Nephron (organoid): ENCODE measurements at regions not wholly inside any gene's neighbourhood (a gene's known extent, or its start where the extent isn't known, plus 50 kb on each side); places are given as distances from the start of the nearest gene placed in this dataset.

Experiments
- H3K27ac Mint-ChIP-seq, 3 experiments: 2 replicates each; pipeline ENCODE4 v1.8.0; 2020; ENCODE audit warnings: mixed read lengths in 3 of 3, mild to moderate bottlenecking in 2 of 3, moderate library complexity in 1 of 3
- H3K27me3 Mint-ChIP-seq: 2 replicates; pipeline ENCODE4 v1.8.0; 2021; ENCODE audit warnings: low read depth, mild to moderate bottlenecking, moderate library complexity, mixed read lengths
- H3K36me3 Mint-ChIP-seq: 2 replicates; pipeline ENCODE4 v1.8.0; 2020; ENCODE audit warnings: low read depth, mixed read lengths
- H3K4me1 Mint-ChIP-seq: 2 replicates; pipeline ENCODE4 v1.8.0; 2020; ENCODE audit warnings: mixed read lengths
- H3K4me3 Mint-ChIP-seq, 3 experiments: 2 replicates each; pipeline ENCODE4 v1.8.0; 2020; ENCODE audit warnings: mild to moderate bottlenecking in 3 of 3, mixed read lengths in 3 of 3, moderate library complexity in 2 of 3
- H3K9me3 Mint-ChIP-seq: 2 replicates; pipeline ENCODE4 v1.8.0; 2020; ENCODE audit warnings: mixed read lengths
- CTCF ChIP-seq, 3 experiments: fragments of 200-600 bp; sonication (generic); IDR thresholded peaks; one replicate each; pipeline ENCODE4 v1.5.0; 2021; ENCODE audit warnings: antibody characterized with exemption in 3 of 3; ENCODE audit not compliant: unreplicated experiment in 3 of 3

- H3K4me3 Mint-ChIP-seq: no peak overlapping the region
- TF ChIP-seq CTCF (IDR thresholded peaks at IDR 0.05; ENCODE audit: unreplicated experiment in 3 of 3): no peak
- H3K9me3 Mint-ChIP-seq: no peaks in the 10 kb centered on the region
- no peak overlapping the region for H3K27ac Mint-ChIP-seq
- H3K36me3 Mint-ChIP-seq: no peaks in the 10 kb centered on the region
- peaks cover 55% of the 10 kb centered on the region for H3K27me3 Mint-ChIP-seq
- H3K4me1 Mint-ChIP-seq: peaks cover 40% of the 10 kb centered on the region
These were observed 113.0 kb upstream of the CDH4 start for GRCh38 chr20:61139031-61139430.

- Mint-ChIP-seq H3K27me3 (peaks cover 43% of the 10 kb centered on the region), H3K36me3 (no peaks in the 10 kb centered on the region), H3K9me3 (no peaks in the 10 kb centered on the region), H3K4me1 (peaks cover 25% of the 10 kb centered on the region), H3K4me3 (no peak overlapping the region), H3K27ac (no peak overlapping the region)
- no peak for TF ChIP-seq CTCF (IDR thresholded peaks at IDR 0.05; ENCODE audit: unreplicated experiment in 3 of 3)
These were observed 111.5 kb upstream of the CDH4 start for GRCh38 chr20:61140576-61140975.

- peaks cover 28% of the 10 kb centered on the region for H3K27me3 Mint-ChIP-seq
- no peaks in the 10 kb centered on the region for H3K4me1 Mint-ChIP-seq
- no peak overlapping the region for H3K27ac Mint-ChIP-seq
- H3K4me3 Mint-ChIP-seq: no peak overlapping the region
- H3K9me3 Mint-ChIP-seq: no peaks in the 10 kb centered on the region
- no peak for TF ChIP-seq CTCF (IDR thresholded peaks at IDR 0.05; ENCODE audit: unreplicated experiment in 3 of 3)
- H3K36me3 Mint-ChIP-seq: no peaks in the 10 kb centered on the region
These were observed 106.0 kb upstream of the CDH4 start for GRCh38 chr20:61146023-61146422.

- H3K36me3 Mint-ChIP-seq: no peaks in the 10 kb centered on the region
- peaks cover 39% of the 10 kb centered on the region for H3K27me3 Mint-ChIP-seq
- H3K4me1 Mint-ChIP-seq: no peaks in the 10 kb centered on the region
- no peak overlapping the region for H3K27ac Mint-ChIP-seq
- no peak for TF ChIP-seq CTCF (IDR thresholded peaks at IDR 0.05; ENCODE audit: unreplicated experiment in 3 of 3)
- peaks cover 2% of the 10 kb centered on the region for H3K9me3 Mint-ChIP-seq
- H3K4me3 Mint-ChIP-seq: no peak overlapping the region
These were observed 102.4 kb upstream of the CDH4 start for GRCh38 chr20:61149636-61150035.

GRCh38 chr20:61157301-61157700 lies 94.8 kb upstream of the CDH4 start:
- Mint-ChIP-seq H3K27ac (no peak overlapping the region), H3K9me3 (peaks cover 19% of the 10 kb centered on the region), H3K36me3 (no peaks in the 10 kb centered on the region), H3K4me3 (no peak overlapping the region), H3K27me3 (peaks cover 52% of the 10 kb centered on the region), H3K4me1 (peaks cover 14% of the 10 kb centered on the region)
- TF ChIP-seq CTCF (IDR thresholded peaks at IDR 0.05; ENCODE audit: unreplicated experiment in 3 of 3): no peak

- Mint-ChIP-seq H3K27ac (no peak overlapping the region), H3K9me3 (peaks cover 17% of the 10 kb centered on the region), H3K27me3 (peaks cover 63% of the 10 kb centered on the region), H3K4me3 (no peak overlapping the region), H3K4me1 (peaks cover 25% of the 10 kb centered on the region), H3K36me3 (no peaks in the 10 kb centered on the region)
- TF ChIP-seq CTCF (IDR thresholded peaks at IDR 0.05; ENCODE audit: unreplicated experiment in 3 of 3): no peak
These were observed 91.9 kb upstream of the CDH4 start for GRCh38 chr20:61159957-61160686.
